ENCODE measurements at regions not wholly inside any gene's neighbourhood (a gene's known extent, or its start where the extent isn't known, plus 50 kb on each side); places are given as distances from the start of the nearest gene placed in this dataset.
A peak's percentile ranks its signal among the peaks of the same experiment; 100 is the strongest.

GRCh38 chr9:134226221-134226930 lies 62.0 kb upstream of the RNU6ATAC start:
- Histone ChIP-seq H3K27me3 (replicated peaks in 1 of 4; ENCODE audit: control insufficient read depth in 3 of 4, extremely low read depth in 1 of 4, insufficient read depth in 3 of 4, low read length in 3 of 4) (no peaks in the 10 kb centered on the region; a peak in 1 of 7 replicates), H4K5ac (ENCODE audit: insufficient read length, low read depth, low read length) (no peak overlapping the region), H4K20me1 (replicated peaks in 1 of 2; ENCODE audit: control insufficient read depth in 1 of 2, insufficient read depth in 2 of 2, low read length in 2 of 2) (no peaks in the 10 kb centered on the region), H2BK120ac (replicated peaks; ENCODE audit: low read depth, low read length) (no peak overlapping the region), H2BK20ac (ENCODE audit: low read length) (no peak overlapping the region), H3K18ac (ENCODE audit: extremely low read depth, low read length) (no peak overlapping the region), H3K56ac (replicated peaks; ENCODE audit: insufficient read length, low read depth, low read length) (no peak overlapping the region), H3K4me2 (ENCODE audit: insufficient read depth in 1 of 2, low read depth in 2 of 2, low read length in 2 of 2) (no peak overlapping the region), H3K4me3 (ENCODE audit: extremely low read depth in 1 of 4, insufficient read depth in 2 of 4, low read depth in 3 of 4, low read length in 4 of 4) (no peak overlapping the region), H3K14ac (ENCODE audit: insufficient read length) (no peak overlapping the region), H4K8ac (ENCODE audit: extremely low read depth, insufficient read depth, low read length) (no peak overlapping the region), H4K91ac (replicated peaks; ENCODE audit: insufficient read length, low read length) (no peak overlapping the region), H3K27ac (ENCODE audit: low read depth, low read length) (no peak overlapping the region), H3K4ac (replicated peaks; ENCODE audit: insufficient read length, low read depth, low read length) (no peak overlapping the region), H2AFZ (ENCODE audit: low read length) (no peak overlapping the region), H3K23ac (ENCODE audit: insufficient read length) (no peak overlapping the region), H3K79me2 (ENCODE audit: control insufficient read depth in 1 of 2, insufficient read depth in 2 of 2, low read length in 2 of 2) (no peaks in the 10 kb centered on the region), H2BK5ac (ENCODE audit: low read depth, low read length) (0 out of 2 replicates have a peak overlapping the region, but pooled peaks have one; percentile 16), H3K36me3 (ENCODE audit: control insufficient read depth in 2 of 4, insufficient read depth in 4 of 4, low read length in 3 of 4) (no peaks in the 10 kb centered on the region), H3K23me2 (ENCODE audit: low read depth, low read length) (no peaks in the 10 kb centered on the region), H3K9ac (replicated peaks in 1 of 4; ENCODE audit: extremely low read depth in 1 of 4, low read depth in 3 of 4, low read length in 3 of 4) (no peak overlapping the region), H3K9me3 (ENCODE audit: insufficient read depth in 2 of 2, low read depth in 1 of 2, low read length in 1 of 2) (no peaks in the 10 kb centered on the region), H3K4me1 (replicated peaks in 1 of 4; ENCODE audit: control insufficient read depth in 3 of 4, insufficient read depth in 4 of 4, low read length in 3 of 4) (peaks cover 0 to 5% (median 1%) of the 10 kb centered on the region in 4 experiments; a peak in 4 of 7 replicates), H3K79me1 (ENCODE audit: low read depth, low read length) (no peaks in the 10 kb centered on the region), H2AK5ac (ENCODE audit: low read depth, low read length) (no peak overlapping the region), H2BK12ac (ENCODE audit: low read depth, low read length) (no peak overlapping the region), H2BK15ac (ENCODE audit: low read length) (no peak overlapping the region)
- CTCF ChIA-PET (ENCODE audit: partially characterized antibody) = interaction anchor here (0.6 to 2.2 kb wide), 12 partner anchors 9 to 1428 kb away, joined by 3 to 12 read pairs (median 3); no protein-coding TSS in a partner anchor
- DNase-seq (ENCODE audit: low read depth in 1 of 2, low spot score in 2 of 2) = no peak
- 78% methylated on average over 19 of the region's 27 CpGs; no CpG with 5 or more reads in 1 of the 2 experiments for WGBS, 2 experiments (ENCODE audit: extremely low coverage in 1 of 2, insufficient coverage in 1 of 2, insufficient read length in 1 of 2, insufficient replicate concordance in 2 of 2, low coverage in 1 of 2, low lambda C conversion rate in 2 of 2, missing lambda C conversion rate in 1 of 2)
- no peak for FAIRE-seq
- POLR2A ChIA-PET (ENCODE audit: partially characterized antibody) = interaction anchor here (0.7 kb wide), 1 partner anchor 9 kb away, joined by 3 read pairs; no protein-coding TSS in a partner anchor
- TF ChIP-seq MAFK (IDR thresholded peaks at IDR 0.05; ENCODE audit: low read depth, low read length) = no peak
- TF ChIP-seq HDAC2 (IDR thresholded peaks at IDR 0.05; ENCODE audit: borderline replicate concordance in 1 of 2, low read depth in 2 of 2, low read length in 2 of 2) = no peak
